Activated CD8-positive, alpha-beta T cell treated with anti-CD3 and anti-CD28 coated beads for 36 hours (primary cell): ENCODE measurements at regions not wholly inside any gene's neighbourhood (a gene's known extent, or its start where the extent isn't known, plus 50 kb on each side); places are given as distances from the start of the nearest gene placed in this dataset.
"Not testable (repeated sequence)": the region's sequence is repeated elsewhere in the genome, so short reads cannot be mapped to it uniquely, and the experiment has no call there.

Experiments used
- ATAC-seq: fragments of 200-7000 bp; cut with Tn5 transposase; one replicate; pipeline ENCODE4 v1.10.0; 2021; ENCODE audit warnings: mild to moderate bottlenecking, moderate library complexity
- CTCF ChIA-PET: fragments of 350-600 bp; sonication (Branson Sonifier 250); formaldehyde crosslinking; loops from one replicate; lab custom pipeline; 2021; ENCODE audit warnings: antibody characterized with exemption; lab: Charles Lee
- POLR2A ChIA-PET: fragments of 350-600 bp; sonication (Branson Sonifier 250); formaldehyde crosslinking; loops from one replicate; lab custom pipeline; 2021; ENCODE audit warnings: antibody characterized with exemption; lab: Charles Lee
- DNase-seq: peaks from one replicate; pipeline ENCODE4 v3.0.0-alpha.2; 2020
- H3K27ac Mint-ChIP-seq: one replicate; pipeline ENCODE4 v1.8.0; 2021; ENCODE audit warnings: mild to moderate bottlenecking, mixed read lengths
- H3K27me3 Mint-ChIP-seq: one replicate; pipeline ENCODE4 v1.8.0; 2021; ENCODE audit warnings: mixed read lengths
- H3K36me3 Mint-ChIP-seq: one replicate; pipeline ENCODE4 v1.8.0; 2021; ENCODE audit warnings: low read depth, mixed read lengths
- H3K4me1 Mint-ChIP-seq: one replicate; pipeline ENCODE4 v1.8.0; 2021; ENCODE audit warnings: low read depth, mixed read lengths
- H3K4me3 Mint-ChIP-seq: one replicate; pipeline ENCODE4 v1.8.0; 2021; ENCODE audit warnings: mild to moderate bottlenecking, moderate library complexity, mixed read lengths
- H3K9me3 Mint-ChIP-seq: one replicate; pipeline ENCODE4 v1.8.0; 2021; ENCODE audit warnings: mixed read lengths
- CTCF ChIP-seq: fragments of 200-600 bp; IDR thresholded peaks from one replicate; pipeline ENCODE4 v1.8.0; 2022; ENCODE audit warnings: antibody characterized with exemption, mild to moderate bottlenecking
- intact Hi-C: fragments of 100-400 bp; cut with micrococcal nuclease; formaldehyde crosslinking; loops from one replicate; pipeline ENCODE4 v1.10.0; 2022

GRCh38 chr5:103679873-103680272, 117.3 kb upstream of the NUDT12 start:
- ATAC-seq (no peak), DNase-seq (no peak)
- Mint-ChIP-seq H3K27ac (no peak overlapping the region), H3K36me3 (no peaks in the 10 kb centered on the region), H3K27me3 (no peaks in the 10 kb centered on the region), H3K9me3 (peaks cover 2% of the 10 kb centered on the region), H3K4me3 (no peak overlapping the region), H3K4me1 (no peaks in the 10 kb centered on the region)
- CTCF ChIA-PET, result no interaction called here
- POLR2A ChIA-PET, result no interaction called here
- intact Hi-C loops, result no loop called here
- TF ChIP-seq CTCF, result no peak

GRCh38 chr5:103676198-103676597, 113.6 kb upstream of the NUDT12 start:
- DNase-seq, H3K4me1 Mint-ChIP-seq, H3K27ac Mint-ChIP-seq, CTCF ChIA-PET, H3K36me3 Mint-ChIP-seq, intact Hi-C loops, ATAC-seq, POLR2A ChIA-PET, H3K4me3 Mint-ChIP-seq, H3K27me3 Mint-ChIP-seq, H3K9me3 Mint-ChIP-seq: not testable (repeated sequence)

GRCh38 chr5:103674739-103675138, 112.2 kb upstream of the NUDT12 start:
- intact Hi-C loops, result no loop called here
- Mint-ChIP-seq H3K4me1 (no peaks in the 10 kb centered on the region), H3K36me3 (no peaks in the 10 kb centered on the region), H3K4me3 (no peak overlapping the region), H3K9me3 (no peaks in the 10 kb centered on the region), H3K27me3 (no peaks in the 10 kb centered on the region), H3K27ac (no peak overlapping the region)
- POLR2A ChIA-PET, result no interaction called here
- no peak for ATAC-seq
- CTCF ChIA-PET, result no interaction called here
- DNase-seq, result no peak
- no peak for TF ChIP-seq CTCF

GRCh38 chr5:103674251-103674650, 111.7 kb upstream of the NUDT12 start:
- no peaks in the 10 kb centered on the region for H3K36me3 Mint-ChIP-seq
- intact Hi-C loops, result no loop called here
- H3K4me1 Mint-ChIP-seq, result no peaks in the 10 kb centered on the region
- H3K9me3 Mint-ChIP-seq, result no peaks in the 10 kb centered on the region
- ChIA-PET CTCF (no interaction called here), POLR2A (no interaction called here)
- TF ChIP-seq CTCF, result no peak
- no peak for ATAC-seq
- no peaks in the 10 kb centered on the region for H3K27me3 Mint-ChIP-seq
- H3K27ac Mint-ChIP-seq, result no peak overlapping the region
- DNase-seq, result no peak
- H3K4me3 Mint-ChIP-seq, result no peak overlapping the region

GRCh38 chr5:103669615-103670014, 107.0 kb upstream of the NUDT12 start:
- Mint-ChIP-seq H3K36me3 (no peaks in the 10 kb centered on the region), H3K27ac (no peak overlapping the region), H3K4me3 (no peak overlapping the region), H3K27me3 (no peaks in the 10 kb centered on the region), H3K9me3 (peaks cover 2% of the 10 kb centered on the region), H3K4me1 (no peaks in the 10 kb centered on the region)
- CTCF ChIA-PET, result no interaction called here
- DNase-seq (no peak), ATAC-seq (no peak)
- POLR2A ChIA-PET, result no interaction called here
- intact Hi-C loops, result no loop called here
- TF ChIP-seq CTCF, result no peak

GRCh38 chr5:103668281-103668680, 105.7 kb upstream of the NUDT12 start:
- H3K27me3 Mint-ChIP-seq, result no peaks in the 10 kb centered on the region
- intact Hi-C loops, result no loop called here
- TF ChIP-seq CTCF, result no peak

More at GRCh38 chr5:103668281-103668680, 105.7 kb upstream of the NUDT12 start:
- H3K4me3 Mint-ChIP-seq, result no peak overlapping the region
- H3K36me3 Mint-ChIP-seq, result no peaks in the 10 kb centered on the region
- ChIA-PET CTCF (no interaction called here), POLR2A (no interaction called here)
- peaks cover 6% of the 10 kb centered on the region for H3K9me3 Mint-ChIP-seq
- H3K27ac Mint-ChIP-seq, result no peak overlapping the region
- H3K4me1 Mint-ChIP-seq, result no peaks in the 10 kb centered on the region
- ATAC-seq, result no peak
- DNase-seq, result no peak
